ENCODE measurements at regions not wholly inside any gene's neighbourhood (a gene's known extent, or its start where the extent isn't known, plus 50 kb on each side); places are given as distances from the start of the nearest gene placed in this dataset.
"Not testable (repeated sequence)": the region's sequence is repeated elsewhere in the genome, so short reads cannot be mapped to it uniquely, and the experiment has no call there.

GRCh38 chr3:191972714-191973398 is 511.9 kb downstream of the PYDC2 start:
- DNase-seq (no peak), ATAC-seq (peak; percentile 15)
- H3K27ac Mint-ChIP-seq, result no peak overlapping the region
- H3K4me3 Mint-ChIP-seq, result no peak overlapping the region
- no peaks in the 10 kb centered on the region for H3K4me1 Mint-ChIP-seq
- H3K27me3 Mint-ChIP-seq, result no peaks in the 10 kb centered on the region
- peaks cover 3 to 4% of the 10 kb centered on the region in 2 donors for H3K9me3 Mint-ChIP-seq

GRCh38 chr3:191973820-191974219 is 512.9 kb downstream of the PYDC2 start:
- no peak for DNase-seq
- peaks cover 4 to 8% of the 10 kb centered on the region in 2 donors for H3K9me3 Mint-ChIP-seq
- no peaks in the 10 kb centered on the region for H3K4me1 Mint-ChIP-seq
- no peak overlapping the region for H3K4me3 Mint-ChIP-seq
- H3K27ac Mint-ChIP-seq, result no peak overlapping the region
- ATAC-seq, result no peak
- H3K27me3 Mint-ChIP-seq, result no peaks in the 10 kb centered on the region

GRCh38 chr3:191975936-191976335 is 515.0 kb downstream of the PYDC2 start:
- Mint-ChIP-seq H3K27me3 (no peaks in the 10 kb centered on the region), H3K4me3 (no peak overlapping the region), H3K9me3 (peaks cover 0 to 8% of the 10 kb centered on the region in 2 donors), H3K4me1 (no peaks in the 10 kb centered on the region), H3K27ac (no peak overlapping the region)
- DNase-seq (no peak), ATAC-seq (no peak)

- Mint-ChIP-seq H3K27me3 (no peaks in the 10 kb centered on the region), H3K4me3 (no peak overlapping the region), H3K4me1 (no peaks in the 10 kb centered on the region), H3K27ac (no peak overlapping the region), H3K9me3 (peaks cover 8% of the 10 kb centered on the region in 2 donors)
- no peak for ATAC-seq
- no peak for DNase-seq
Measured at GRCh38 chr3:191980443-191980842, 519.5 kb downstream of the PYDC2 start.

- Mint-ChIP-seq H3K27ac (no peak overlapping the region), H3K27me3 (no peaks in the 10 kb centered on the region), H3K4me3 (no peak overlapping the region), H3K9me3 (peaks cover 8% of the 10 kb centered on the region in 2 donors), H3K4me1 (no peaks in the 10 kb centered on the region)
- no peak for DNase-seq
- no peak for ATAC-seq
Measured at GRCh38 chr3:191982481-191982880, 521.5 kb downstream of the PYDC2 start.

GRCh38 chr3:191985691-191986090 is 524.7 kb downstream of the PYDC2 start:
- Mint-ChIP-seq H3K27me3 (no peaks in the 10 kb centered on the region), H3K4me1 (no peaks in the 10 kb centered on the region), H3K9me3 (peaks cover 8 to 16% of the 10 kb centered on the region in 2 donors), H3K4me3 (no peak overlapping the region), H3K27ac (no peak overlapping the region)
- no peak for DNase-seq
- ATAC-seq, result no peak

- DNase-seq (no peak), ATAC-seq (no peak)
- H3K9me3 Mint-ChIP-seq, result peaks cover 13 to 27% of the 10 kb centered on the region in 2 donors
- H3K4me1 Mint-ChIP-seq, result no peaks in the 10 kb centered on the region
- no peak overlapping the region for H3K4me3 Mint-ChIP-seq
- H3K27ac Mint-ChIP-seq, result no peak overlapping the region
- H3K27me3 Mint-ChIP-seq, result no peaks in the 10 kb centered on the region
Measured at GRCh38 chr3:191987831-191988350, 526.9 kb downstream of the PYDC2 start.

- not testable (repeated sequence) for ATAC-seq, H3K27ac Mint-ChIP-seq, H3K4me1 Mint-ChIP-seq, DNase-seq, H3K4me3 Mint-ChIP-seq, H3K27me3 Mint-ChIP-seq
- H3K9me3 Mint-ChIP-seq, result peaks cover 22 to 65% of the 10 kb centered on the region in 2 donors
Measured at GRCh38 chr3:191993952-191994351, 533.0 kb downstream of the PYDC2 start.

GRCh38 chr3:191997093-191997492 is 536.1 kb downstream of the PYDC2 start:
- DNase-seq (no peak), ATAC-seq (no peak)
- Mint-ChIP-seq H3K4me3 (no peak overlapping the region), H3K27me3 (no peaks in the 10 kb centered on the region), H3K4me1 (no peaks in the 10 kb centered on the region), H3K9me3 (peaks cover 17 to 42% of the 10 kb centered on the region in 2 donors), H3K27ac (no peak overlapping the region)

GRCh38 chr3:191997579-191998268 is 536.8 kb downstream of the PYDC2 start:
- no peak for DNase-seq
- H3K4me1 Mint-ChIP-seq, result no peaks in the 10 kb centered on the region
- H3K27ac Mint-ChIP-seq, result no peak overlapping the region
- no peaks in the 10 kb centered on the region for H3K27me3 Mint-ChIP-seq
- no peak overlapping the region for H3K4me3 Mint-ChIP-seq
- peaks cover 17 to 41% of the 10 kb centered on the region in 2 donors for H3K9me3 Mint-ChIP-seq
- no peak for ATAC-seq

GRCh38 chr3:192001218-192001617 is 540.3 kb downstream of the PYDC2 start:
- no peaks in the 10 kb centered on the region for H3K27me3 Mint-ChIP-seq

GRCh38 chr3:192005989-192006388 is 545.0 kb downstream of the PYDC2 start:
- Mint-ChIP-seq H3K27me3 (no peaks in the 10 kb centered on the region), H3K27ac (no peak overlapping the region), H3K4me3 (no peak overlapping the region), H3K4me1 (no peaks in the 10 kb centered on the region), H3K9me3 (no peaks in the 10 kb centered on the region)
- no peak for ATAC-seq
- DNase-seq, result no peak

More at GRCh38 chr3:192001218-192001617, 540.3 kb downstream of the PYDC2 start:
- H3K27ac Mint-ChIP-seq, result no peak overlapping the region
- H3K9me3 Mint-ChIP-seq, result peaks cover 0 to 11% of the 10 kb centered on the region in 2 donors
- H3K4me3 Mint-ChIP-seq, result no peak overlapping the region
- DNase-seq (no peak), ATAC-seq (no peak)
- H3K4me1 Mint-ChIP-seq, result no peaks in the 10 kb centered on the region

- ATAC-seq (no peak), DNase-seq (no peak)
- H3K4me3 Mint-ChIP-seq, result no peak overlapping the region
- H3K4me1 Mint-ChIP-seq, result no peaks in the 10 kb centered on the region
- no peaks in the 10 kb centered on the region for H3K27me3 Mint-ChIP-seq
- peaks cover 7 to 8% of the 10 kb centered on the region in 2 donors for H3K9me3 Mint-ChIP-seq
- H3K27ac Mint-ChIP-seq, result no peak overlapping the region
Measured at GRCh38 chr3:192009903-192010302, 548.9 kb downstream of the PYDC2 start.

- Mint-ChIP-seq H3K27ac (no peak overlapping the region), H3K27me3 (no peaks in the 10 kb centered on the region), H3K9me3 (peaks cover 7 to 8% of the 10 kb centered on the region in 2 donors), H3K4me1 (no peaks in the 10 kb centered on the region), H3K4me3 (no peak overlapping the region)
- DNase-seq (no peak), ATAC-seq (no peak)
Measured at GRCh38 chr3:192010490-192010889, 549.5 kb downstream of the PYDC2 start.

- Mint-ChIP-seq H3K4me3 (no peak overlapping the region), H3K4me1 (no peaks in the 10 kb centered on the region), H3K27me3 (no peaks in the 10 kb centered on the region), H3K9me3 (peaks cover 7 to 8% of the 10 kb centered on the region in 2 donors), H3K27ac (no peak overlapping the region)
- no peak for DNase-seq
- no peak for ATAC-seq
Measured at GRCh38 chr3:192011137-192011536, 550.2 kb downstream of the PYDC2 start.

- Mint-ChIP-seq H3K4me3 (no peak overlapping the region), H3K27me3 (no peaks in the 10 kb centered on the region), H3K4me1 (no peaks in the 10 kb centered on the region), H3K27ac (peak overlapping the region in 1 of 2 donors; percentile 1), H3K9me3 (peaks cover 7 to 8% of the 10 kb centered on the region in 2 donors)
- DNase-seq (no peak), ATAC-seq (no peak)
Measured at GRCh38 chr3:192013110-192013509, 552.1 kb downstream of the PYDC2 start.

Data from stimulated activated naive CD8-positive, alpha-beta T cell treated with anti-CD3 and anti-CD28 coated beads, Interleukin-15, amount 100 ng/mL, for 72 hours (primary cell).